ENCODE measurements at regions not wholly inside any gene's neighbourhood (a gene's known extent, or its start where the extent isn't known, plus 50 kb on each side); places are given as distances from the start of the nearest gene placed in this dataset.
"Not testable (repeated sequence)": the region's sequence is repeated elsewhere in the genome, so short reads cannot be mapped to it uniquely, and the experiment has no call there.

GRCh38 chr2:17136231-17136630 is 382.0 kb downstream of the RAD51AP2 start:
- H3K9me3 ChIP-seq, result no peaks in the 10 kb centered on the region
- no peak overlapping the region for H3K4me3 ChIP-seq
- no peaks in the 10 kb centered on the region for H3K27me3 ChIP-seq
- 57 to 59% methylated on average over 3 of the region's 3 CpGs for WGBS, 2 donors
- no peaks in the 10 kb centered on the region for H3K36me3 ChIP-seq
- no peak for DNase-seq (ENCODE audit: low spot score in 2 of 2)
- H3K27ac ChIP-seq, result no peak overlapping the region
- TF ChIP-seq POLR2A (IDR thresholded peaks at IDR 0.05), result no peak
- TF ChIP-seq EP300 (IDR thresholded peaks at IDR 0.05), result no peak
- no peak for TF ChIP-seq CTCF (IDR thresholded peaks at IDR 0.05)
- no peaks in the 10 kb centered on the region for H3K4me1 ChIP-seq

- H3K4me3 ChIP-seq, result no peak overlapping the region
- H3K27me3 ChIP-seq, result no peaks in the 10 kb centered on the region
- no peak for DNase-seq (ENCODE audit: low spot score in 2 of 2)
- no peaks in the 10 kb centered on the region for H3K9me3 ChIP-seq
- WGBS, 2 donors, result 89 to 93% methylated on average over 1 of the region's 1 CpG
- no peaks in the 10 kb centered on the region for H3K36me3 ChIP-seq
- TF ChIP-seq EP300 (IDR thresholded peaks at IDR 0.05), result no peak
- TF ChIP-seq CTCF (IDR thresholded peaks at IDR 0.05), result no peak
- TF ChIP-seq POLR2A (IDR thresholded peaks at IDR 0.05), result no peak
- H3K4me1 ChIP-seq, result no peaks in the 10 kb centered on the region
- H3K27ac ChIP-seq, result no peak overlapping the region
Observed at GRCh38 chr2:17135619-17136018, 382.6 kb downstream of the RAD51AP2 start.

GRCh38 chr2:17133052-17133671 is 385.1 kb downstream of the RAD51AP2 start:
- no peak overlapping the region for H3K27ac ChIP-seq

GRCh38 chr2:17130627-17131026 is 387.6 kb downstream of the RAD51AP2 start:
- H3K36me3 ChIP-seq; H3K9me3 ChIP-seq; H3K27me3 ChIP-seq; H3K4me1 ChIP-seq; DNase-seq (ENCODE audit: low spot score in 2 of 2); H3K27ac ChIP-seq; H3K4me3 ChIP-seq: not testable (repeated sequence)
- 96 to 98% methylated on average over 3 of the region's 3 CpGs for WGBS, 2 donors

More at GRCh38 chr2:17133052-17133671, 385.1 kb downstream of the RAD51AP2 start:
- Histone ChIP-seq H3K36me3 (no peaks in the 10 kb centered on the region), H3K9me3 (no peaks in the 10 kb centered on the region), H3K4me3 (no peak overlapping the region), H3K27me3 (no peaks in the 10 kb centered on the region), H3K4me1 (no peaks in the 10 kb centered on the region)
- no peak for TF ChIP-seq POLR2A (IDR thresholded peaks at IDR 0.05)
- no peak for TF ChIP-seq EP300 (IDR thresholded peaks at IDR 0.05)
- TF ChIP-seq CTCF (IDR thresholded peaks at IDR 0.05), result no peak
- no peak for DNase-seq (ENCODE audit: low spot score in 2 of 2)
- 86 to 89% methylated on average over 6 of the region's 6 CpGs for WGBS, 2 donors

GRCh38 chr2:17125989-17126620 is 392.1 kb downstream of the RAD51AP2 start:
- Histone ChIP-seq H3K9me3 (no peaks in the 10 kb centered on the region), H3K4me1 (no peaks in the 10 kb centered on the region), H3K27me3 (no peaks in the 10 kb centered on the region), H3K27ac (no peak overlapping the region), H3K36me3 (no peaks in the 10 kb centered on the region), H3K4me3 (no peak overlapping the region)
- 83% methylated on average over 4 of the region's 4 CpGs for WGBS, 2 donors
- DNase-seq (ENCODE audit: low spot score in 2 of 2), result no peak
- no peak for TF ChIP-seq CTCF (IDR thresholded peaks at IDR 0.05)
